SK-N-SH (cell line): ENCODE measurements at regions not wholly inside any gene's neighbourhood (a gene's known extent, or its start where the extent isn't known, plus 50 kb on each side); places are given as distances from the start of the nearest gene placed in this dataset.

Experiments
- CHD2 ChIP-seq: fragments of 150-350 bp; IDR thresholded peaks from 2 replicates; pipeline ENCODE4 v1.6.1; 2018; ENCODE audit warnings: low read length; ENCODE audit not compliant: partially characterized antibody
- EZH2phosphoT487 ChIP-seq: fragments of 200-600 bp; sonication (generic); IDR thresholded peaks from 2 replicates; pipeline ENCODE4 v1.6.1; 2017; ENCODE audit warnings: low read depth, mixed run types, mild to moderate bottlenecking, antibody characterized with exemption, moderate library complexity, borderline replicate concordance
- GATA2 ChIP-seq: sonication (generic); formaldehyde crosslinking; IDR thresholded peaks from 2 replicates; pipeline ENCODE4 v1.5.0; 2020; ENCODE audit warnings: mild to moderate bottlenecking, missing genetic modification reagents
- POLR2AphosphoS5 ChIP-seq: IDR thresholded peaks from 2 replicates; pipeline ENCODE4 v1.6.1; 2012; ENCODE audit warnings: low read depth, low read length
- RAD21 ChIP-seq: IDR thresholded peaks from 2 replicates; pipeline ENCODE4 v1.6.1; 2012; ENCODE audit warnings: mild to moderate bottlenecking, low read length
- RFX5 ChIP-seq: IDR thresholded peaks from 2 replicates; pipeline ENCODE4 v1.6.1; 2012; ENCODE audit warnings: mild to moderate bottlenecking, improper control_type of control experiment, low read length
- SIN3A ChIP-seq: IDR thresholded peaks from 2 replicates; pipeline ENCODE4 v1.6.1; 2012; ENCODE audit warnings: low read depth, mild to moderate bottlenecking, low read length, moderate library complexity, borderline replicate concordance
- SMC3 ChIP-seq: IDR thresholded peaks from 2 replicates; pipeline ENCODE4 v1.6.1; 2012; ENCODE audit warnings: low read depth, low read length, improper control_type of control experiment
- YY1 ChIP-seq: IDR thresholded peaks from 2 replicates; pipeline ENCODE4 v1.4.0; 2012; ENCODE audit warnings: low read depth, mild to moderate bottlenecking
- TF ChIP-seq, protein P1 (sequence below): IDR thresholded peaks from 2 replicates; pipeline ENCODE4 v1.4.0; 2012; ENCODE audit warnings: low read depth, borderline replicate concordance
- TF ChIP-seq, protein P2 (sequence below): fragments of 200-600 bp; sonication (generic); IDR thresholded peaks from 2 replicates; pipeline ENCODE4 v1.6.1; 2017; ENCODE audit warnings: antibody characterized with exemption, mild to moderate bottlenecking, moderate library complexity

DNA sequence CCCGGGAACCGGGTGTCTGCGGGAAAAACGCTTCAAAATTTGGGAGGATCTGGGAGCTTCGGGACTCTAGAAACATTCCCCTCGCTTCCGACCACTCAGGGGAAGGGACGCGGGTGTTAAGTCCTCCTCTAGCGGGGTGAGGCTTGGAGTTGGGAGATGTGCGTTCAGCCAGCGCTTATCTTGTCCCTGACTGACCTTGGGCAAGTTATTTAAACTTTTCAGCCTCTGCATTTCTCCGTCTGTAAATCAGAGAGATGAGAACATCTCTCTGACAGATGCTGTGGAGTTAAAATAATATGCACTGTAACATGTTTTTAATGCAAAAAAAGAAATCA lies 76.9 kb upstream of the ANO4 start:
- TF ChIP-seq POLR2AphosphoS5 (no peak), RFX5 (no peak), CHD2 (no peak), RAD21 (no peak), EZH2phosphoT487 (no peak), SMC3 (no peak), YY1 (no peak), SIN3A (no peak), GATA2 (CRISPR knock-in tag) (no peak)
- TF ChIP-seq, protein P1, sequence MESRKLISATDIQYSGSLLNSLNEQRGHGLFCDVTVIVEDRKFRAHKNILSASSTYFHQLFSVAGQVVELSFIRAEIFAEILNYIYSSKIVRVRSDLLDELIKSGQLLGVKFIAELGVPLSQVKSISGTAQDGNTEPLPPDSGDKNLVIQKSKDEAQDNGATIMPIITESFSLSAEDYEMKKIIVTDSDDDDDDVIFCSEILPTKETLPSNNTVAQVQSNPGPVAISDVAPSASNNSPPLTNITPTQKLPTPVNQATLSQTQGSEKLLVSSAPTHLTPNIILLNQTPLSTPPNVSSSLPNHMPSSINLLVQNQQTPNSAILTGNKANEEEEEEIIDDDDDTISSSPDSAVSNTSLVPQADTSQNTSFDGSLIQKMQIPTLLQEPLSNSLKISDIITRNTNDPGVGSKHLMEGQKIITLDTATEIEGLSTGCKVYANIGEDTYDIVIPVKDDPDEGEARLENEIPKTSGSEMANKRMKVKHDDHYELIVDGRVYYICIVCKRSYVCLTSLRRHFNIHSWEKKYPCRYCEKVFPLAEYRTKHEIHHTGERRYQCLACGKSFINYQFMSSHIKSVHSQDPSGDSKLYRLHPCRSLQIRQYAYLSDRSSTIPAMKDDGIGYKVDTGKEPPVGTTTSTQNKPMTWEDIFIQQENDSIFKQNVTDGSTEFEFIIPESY = no peak
- TF ChIP-seq, protein P2, sequence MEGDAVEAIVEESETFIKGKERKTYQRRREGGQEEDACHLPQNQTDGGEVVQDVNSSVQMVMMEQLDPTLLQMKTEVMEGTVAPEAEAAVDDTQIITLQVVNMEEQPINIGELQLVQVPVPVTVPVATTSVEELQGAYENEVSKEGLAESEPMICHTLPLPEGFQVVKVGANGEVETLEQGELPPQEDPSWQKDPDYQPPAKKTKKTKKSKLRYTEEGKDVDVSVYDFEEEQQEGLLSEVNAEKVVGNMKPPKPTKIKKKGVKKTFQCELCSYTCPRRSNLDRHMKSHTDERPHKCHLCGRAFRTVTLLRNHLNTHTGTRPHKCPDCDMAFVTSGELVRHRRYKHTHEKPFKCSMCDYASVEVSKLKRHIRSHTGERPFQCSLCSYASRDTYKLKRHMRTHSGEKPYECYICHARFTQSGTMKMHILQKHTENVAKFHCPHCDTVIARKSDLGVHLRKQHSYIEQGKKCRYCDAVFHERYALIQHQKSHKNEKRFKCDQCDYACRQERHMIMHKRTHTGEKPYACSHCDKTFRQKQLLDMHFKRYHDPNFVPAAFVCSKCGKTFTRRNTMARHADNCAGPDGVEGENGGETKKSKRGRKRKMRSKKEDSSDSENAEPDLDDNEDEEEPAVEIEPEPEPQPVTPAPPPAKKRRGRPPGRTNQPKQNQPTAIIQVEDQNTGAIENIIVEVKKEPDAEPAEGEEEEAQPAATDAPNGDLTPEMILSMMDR = no peak
